Jurkat, Clone E6-1 (cell line): ENCODE measurements at regions not wholly inside any gene's neighbourhood (a gene's known extent, or its start where the extent isn't known, plus 50 kb on each side); places are given as distances from the start of the nearest gene placed in this dataset.
A peak's percentile ranks its signal among the peaks of the same experiment; 100 is the strongest.
"Not testable (repeated sequence)": the region's sequence is repeated elsewhere in the genome, so short reads cannot be mapped to it uniquely, and the experiment has no call there.

ENCODE experiments used
- DNase-seq: peaks from one replicate; pipeline ENCODE4 v3.0.0-alpha.2; 2011; ENCODE audit warnings: low read depth, low spot score
- H3K4me3 ChIP-seq: 2 replicates; pipeline ENCODE4 v1.5.1; 2011; ENCODE audit warnings: mild to moderate bottlenecking, low read length, control low read depth, moderate library complexity

DNA sequence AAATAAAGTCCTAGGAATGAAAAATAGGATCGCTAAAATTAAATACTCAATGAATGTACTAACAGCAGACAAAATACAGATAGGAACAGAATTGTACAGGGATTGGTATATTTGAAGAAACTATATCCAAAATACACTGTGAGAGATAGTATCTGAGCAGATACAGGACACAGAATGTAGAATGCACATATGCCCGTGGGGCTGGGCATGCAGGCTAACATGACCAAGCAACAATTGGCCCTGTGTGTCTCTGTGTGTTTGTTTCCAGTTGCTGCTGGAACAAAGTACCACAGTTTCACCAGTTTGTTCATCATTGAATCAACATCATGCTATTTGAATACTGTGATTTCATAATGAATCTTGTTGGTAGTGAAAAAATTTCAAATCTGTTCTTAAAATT lies 127.6 kb downstream of the PMAIP1 start:
- DNase-seq, result no peak
- no peak overlapping the region for H3K4me3 ChIP-seq

DNA sequence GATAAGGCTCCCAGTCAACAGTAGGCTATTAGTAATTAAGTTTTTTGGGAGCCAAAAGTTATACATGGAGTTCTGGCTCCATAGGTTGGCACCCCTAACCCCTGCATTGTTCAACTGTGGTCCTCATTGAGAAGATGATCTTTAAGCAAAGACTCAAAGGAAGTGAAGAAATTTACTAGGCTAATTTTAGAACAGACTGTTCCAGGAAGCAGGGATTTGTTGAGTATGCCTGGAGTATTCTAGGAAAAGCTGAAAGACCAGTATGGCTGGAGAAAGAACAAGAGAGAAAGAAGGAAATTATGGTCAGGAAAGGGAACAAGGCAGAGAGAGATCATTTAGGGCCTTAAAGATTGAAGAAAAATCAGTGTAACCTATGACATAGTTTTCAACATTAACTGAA lies 125.1 kb downstream of the PMAIP1 start:
- no peak for DNase-seq
- no peak overlapping the region for H3K4me3 ChIP-seq

DNA sequence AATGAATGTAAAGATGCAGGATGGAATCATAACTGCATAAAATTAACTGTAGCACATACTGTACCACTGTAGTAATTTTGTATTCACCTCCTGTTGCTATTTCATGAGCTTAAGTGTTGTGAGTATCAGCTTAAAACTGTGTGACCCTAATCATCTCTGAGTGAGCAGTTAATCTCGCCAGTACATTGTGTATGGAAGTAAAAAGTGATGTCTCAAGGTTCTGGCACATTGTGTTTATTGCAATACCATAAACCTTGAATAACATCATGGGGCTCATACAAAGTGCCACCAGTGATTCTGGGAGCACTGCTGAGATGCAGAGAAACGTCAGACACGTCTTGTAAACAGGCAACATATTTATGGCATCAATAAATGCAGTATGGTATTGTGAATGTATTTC lies 124.5 kb downstream of the PMAIP1 start:
- H3K4me3 ChIP-seq, result no peak overlapping the region
- DNase-seq, result no peak

DNA sequence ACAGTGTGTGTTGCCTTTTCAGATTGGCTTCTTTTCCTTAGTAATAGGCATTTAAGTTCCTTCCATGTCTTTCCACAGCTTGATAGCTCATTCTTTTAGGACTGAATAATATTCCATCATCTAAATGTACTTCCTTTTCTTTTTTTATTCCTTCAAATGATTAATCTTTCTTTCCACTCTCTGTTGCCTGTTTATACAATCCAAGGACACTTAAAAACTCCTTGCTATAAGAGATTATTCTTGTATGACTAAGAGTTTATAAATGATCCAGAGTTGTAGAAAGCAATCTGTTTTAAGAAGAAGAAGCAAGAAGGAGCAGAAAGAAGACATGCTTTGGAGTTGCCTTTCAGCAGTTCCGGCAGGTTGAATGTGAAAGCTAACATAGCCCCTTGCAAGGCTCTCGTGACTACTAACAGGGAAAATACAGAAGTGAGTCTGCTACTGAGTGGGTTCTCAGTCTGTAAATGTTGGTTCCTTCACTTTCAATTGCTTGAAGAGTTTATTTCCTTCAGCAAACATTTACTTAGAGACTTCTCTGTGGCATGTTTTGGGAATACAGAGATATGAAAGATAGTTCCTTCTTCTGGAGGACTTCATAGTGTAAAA lies 123.0 kb downstream of the PMAIP1 start:
- no peak overlapping the region for H3K4me3 ChIP-seq
- DNase-seq, result no peak

DNA sequence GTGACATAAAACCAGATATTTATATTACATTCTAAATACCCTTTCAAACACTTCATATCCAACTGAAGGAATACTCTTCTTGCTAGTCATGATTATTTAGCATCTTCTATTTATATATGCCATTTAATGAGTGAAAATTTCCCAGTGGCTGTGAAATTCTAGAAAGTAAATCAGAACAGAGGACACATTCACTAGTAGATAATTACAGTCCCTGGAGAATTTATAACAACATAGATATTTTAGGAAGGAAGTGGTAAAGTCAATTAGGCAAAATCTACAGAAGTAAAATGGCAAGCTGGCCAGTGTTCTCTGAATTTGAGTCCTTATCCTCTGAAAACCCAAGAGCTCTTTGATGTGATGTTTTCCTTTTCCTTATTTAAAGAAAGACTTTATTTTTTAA lies 121.8 kb downstream of the PMAIP1 start:
- no peak for DNase-seq
- no peak overlapping the region for H3K4me3 ChIP-seq

DNA sequence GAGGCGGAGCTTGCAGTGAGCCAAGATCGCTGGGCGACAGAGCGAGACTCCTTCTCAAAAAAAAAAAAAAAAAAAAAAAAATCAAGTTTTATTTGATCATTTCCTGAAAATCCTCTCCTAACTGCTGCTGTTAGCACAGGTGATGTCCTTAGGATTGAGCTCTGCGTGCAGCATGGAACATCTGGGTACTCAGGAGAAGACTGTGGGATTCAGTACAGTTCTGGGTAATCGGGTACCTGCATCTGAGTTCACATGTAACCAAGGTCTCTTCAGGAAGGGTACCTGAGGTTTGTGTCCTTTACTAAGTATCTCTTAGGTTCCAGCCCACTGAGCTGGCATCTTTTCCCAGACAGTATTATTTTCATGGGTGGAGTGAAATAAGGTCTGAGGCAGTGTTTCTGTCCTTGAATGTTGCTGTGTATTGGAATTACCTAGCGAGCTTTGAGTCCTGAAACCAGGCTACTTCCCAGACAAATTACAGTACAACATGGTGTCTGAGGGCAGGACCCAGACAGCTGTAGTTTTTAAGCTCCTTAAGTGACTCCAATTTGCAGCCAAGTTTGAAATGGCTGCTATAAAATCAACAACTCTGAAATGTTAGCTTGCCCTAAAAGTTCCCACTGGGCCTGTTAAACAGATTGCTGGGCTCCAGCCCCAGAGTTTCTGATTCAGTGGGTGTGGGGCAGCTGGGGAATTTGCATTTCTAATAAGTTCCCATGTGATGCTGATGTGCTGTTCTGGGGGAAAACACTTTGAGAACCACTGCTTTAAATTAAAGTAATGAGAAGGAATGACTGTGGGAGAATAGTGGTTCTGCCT lies 120.5 kb downstream of the PMAIP1 start:
- H3K4me3 ChIP-seq, result no peak overlapping the region
- DNase-seq, result no peak

DNA sequence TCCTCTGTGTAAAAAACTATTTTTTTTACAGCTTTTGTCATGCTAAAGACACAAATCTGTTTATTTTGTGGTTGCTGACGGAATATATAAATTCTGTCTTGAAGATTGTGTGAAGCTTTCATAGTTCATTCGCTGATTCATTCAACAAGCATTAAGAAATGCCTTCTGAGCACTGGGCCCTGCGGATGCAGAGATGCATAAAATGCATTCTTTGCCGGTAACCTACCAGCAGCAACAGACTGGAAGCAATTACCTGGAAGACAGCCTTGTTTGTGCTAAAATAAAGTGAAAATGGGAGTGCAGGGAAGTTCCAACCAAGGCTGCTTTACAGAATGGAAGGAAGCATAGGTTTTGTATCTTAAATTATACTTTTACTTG lies 119.7 kb downstream of the PMAIP1 start:
- DNase-seq, result no peak
- no peak overlapping the region for H3K4me3 ChIP-seq

DNA sequence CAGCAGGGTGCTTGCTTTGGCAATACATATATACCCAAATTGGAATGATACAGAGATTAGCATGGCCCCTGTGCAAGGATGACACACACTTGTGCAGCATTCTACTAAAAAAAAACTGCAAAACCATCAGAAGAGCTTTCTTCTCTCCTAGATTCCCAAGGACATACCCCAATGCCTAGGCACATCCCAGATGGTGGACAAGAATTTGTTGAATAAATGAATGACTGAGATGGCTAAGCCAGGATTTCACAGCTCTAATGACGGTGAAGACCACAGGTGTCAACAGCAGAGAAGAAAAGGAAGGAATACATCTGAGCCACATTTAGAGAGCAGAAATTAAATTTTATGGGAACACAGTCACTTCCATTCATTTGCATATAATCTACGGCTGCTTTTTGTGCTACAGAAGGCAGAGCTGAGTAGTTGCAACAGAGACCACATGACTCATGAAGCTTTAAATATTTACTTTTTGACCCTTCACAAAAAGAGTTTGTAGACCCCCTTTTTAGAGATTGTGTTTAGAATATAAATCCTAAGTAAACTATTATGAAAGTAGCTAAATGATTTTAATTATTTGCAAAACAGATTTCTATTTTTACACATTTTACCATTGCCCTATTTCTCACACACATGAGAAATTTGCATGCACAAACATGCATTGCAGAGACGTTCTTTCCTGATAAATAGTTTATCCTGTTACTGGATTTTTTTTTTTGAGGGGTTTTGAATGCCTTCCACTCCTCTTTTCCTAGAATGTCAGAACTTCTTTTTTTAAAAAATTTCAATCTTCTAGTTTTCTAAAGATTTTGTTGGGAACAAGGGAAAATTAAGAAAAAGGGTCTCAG lies 119.0 kb downstream of the PMAIP1 start:
- H3K4me3 ChIP-seq, result no peak overlapping the region
- no peak for DNase-seq

DNA sequence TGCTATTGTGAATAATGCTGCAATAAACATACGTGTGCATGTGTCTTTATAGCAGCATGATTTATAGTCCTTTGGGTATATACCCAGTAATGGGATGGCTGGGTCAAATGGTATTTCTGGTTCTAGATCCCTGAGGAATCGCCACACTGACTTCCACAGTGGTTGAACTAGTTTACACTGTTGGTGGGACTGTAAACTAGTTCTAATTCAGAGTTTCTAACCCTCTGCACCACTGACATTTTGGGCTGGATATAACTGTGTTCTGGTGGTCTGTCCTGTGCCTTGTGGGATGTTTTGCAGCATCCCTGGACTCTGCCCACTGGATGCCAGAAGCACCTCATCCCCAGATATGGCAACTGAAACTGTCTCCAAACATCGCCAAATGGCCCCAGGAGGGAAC lies 118.3 kb downstream of the PMAIP1 start:
- H3K4me3 ChIP-seq, DNase-seq: not testable (repeated sequence)

DNA sequence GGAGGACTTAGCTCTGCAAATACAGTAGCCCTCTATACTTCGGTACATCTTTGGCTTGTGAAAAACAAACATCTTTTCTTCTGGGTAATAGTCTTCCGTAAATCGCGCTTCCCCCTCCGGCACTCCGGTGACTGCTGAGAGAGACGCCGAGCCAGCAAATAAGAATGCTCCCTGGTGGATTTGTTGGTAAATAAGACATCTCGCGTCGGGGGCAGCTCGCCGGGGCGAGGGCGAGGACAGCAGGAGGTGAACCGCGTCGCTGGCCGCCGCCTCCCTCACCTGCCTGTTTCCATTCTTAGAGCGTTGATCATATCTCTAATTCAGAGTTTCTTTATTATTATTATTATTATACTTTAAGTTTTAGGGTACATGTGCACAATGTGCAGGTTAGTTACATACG lies 117.6 kb downstream of the PMAIP1 start:
- DNase-seq, result no peak
- no peak overlapping the region for H3K4me3 ChIP-seq

DNA sequence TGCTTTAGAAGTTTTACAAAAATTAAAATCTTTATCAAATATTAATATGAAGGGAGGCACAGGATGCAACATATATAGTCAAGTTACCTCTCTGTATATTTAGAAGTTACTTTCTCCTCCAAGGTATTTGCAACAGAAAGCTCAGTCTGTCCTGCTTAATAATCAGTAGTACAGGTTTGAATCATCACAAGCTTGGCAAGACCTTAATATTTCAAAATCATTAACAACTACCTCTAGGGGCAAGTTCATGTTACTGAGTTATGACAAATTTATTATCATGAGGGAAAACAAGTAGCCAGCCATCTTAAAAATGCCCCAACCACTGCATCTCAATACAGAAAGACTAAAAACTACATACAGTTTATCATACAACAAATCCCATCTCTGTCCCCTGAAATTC lies 116.0 kb downstream of the PMAIP1 start:
- DNase-seq, H3K4me3 ChIP-seq: not testable (repeated sequence)

DNA sequence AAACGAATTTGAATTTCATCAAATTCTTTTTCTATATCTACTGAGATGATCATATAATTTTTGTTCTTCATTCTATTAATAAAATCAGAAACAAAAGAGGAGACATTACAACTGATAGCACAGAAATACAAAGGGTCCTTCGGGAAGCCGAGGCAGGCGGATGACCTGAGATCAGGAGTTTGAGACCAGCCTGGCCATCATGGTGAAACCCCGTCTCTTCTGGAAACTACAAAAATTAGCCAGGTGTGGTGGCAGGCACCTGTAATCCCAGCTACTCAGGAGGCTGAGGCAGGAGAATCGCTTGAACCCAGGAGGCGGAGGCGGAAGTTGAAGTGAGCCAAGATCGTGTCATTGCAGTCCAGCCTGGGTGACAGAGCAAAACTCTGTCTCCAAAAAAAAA lies 113.4 kb downstream of the PMAIP1 start:
- not testable (repeated sequence) for H3K4me3 ChIP-seq, DNase-seq

DNA sequence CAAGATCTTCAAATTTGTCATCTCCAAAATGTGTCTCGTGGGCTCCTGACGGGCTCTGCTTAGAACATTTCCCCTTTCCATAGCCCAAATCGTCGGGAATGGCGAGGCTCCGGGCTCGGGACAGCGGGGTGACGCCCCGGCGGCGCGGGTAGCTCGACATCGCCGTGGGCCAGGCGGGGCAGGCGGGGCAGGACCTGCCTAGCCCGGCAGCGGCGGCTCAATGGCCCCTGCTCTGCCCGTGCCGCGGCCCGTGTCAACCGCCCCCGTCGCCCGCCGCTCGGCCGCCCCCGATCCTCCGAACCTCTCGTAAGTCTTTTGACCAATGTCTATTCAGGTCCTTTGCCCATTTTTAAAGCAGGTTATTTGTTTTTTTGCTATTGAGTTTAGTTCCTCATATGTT lies 111.2 kb downstream of the PMAIP1 start:
- DNase-seq, result no peak
- H3K4me3 ChIP-seq, result no peak overlapping the region

DNA sequence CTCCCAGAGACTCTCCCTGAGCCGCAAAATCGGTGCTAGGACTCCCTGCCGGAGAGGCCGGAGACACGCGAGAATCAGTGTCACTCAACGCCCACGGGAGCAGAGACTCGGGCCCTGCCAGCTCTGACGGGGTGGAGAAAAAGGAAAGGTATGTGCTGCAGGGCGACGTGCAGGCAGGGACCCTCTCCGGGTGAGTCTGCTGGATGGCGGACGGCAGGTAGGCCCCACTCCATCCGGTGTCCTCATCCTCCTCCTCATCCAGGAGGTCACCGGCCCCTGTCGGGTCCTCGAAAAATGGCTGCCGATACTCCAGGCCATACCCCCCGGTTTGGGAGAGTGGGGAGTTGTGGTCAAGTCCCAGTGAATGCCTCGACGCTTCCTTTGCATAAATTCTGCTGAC lies 110.7 kb downstream of the PMAIP1 start:
- no peak overlapping the region for H3K4me3 ChIP-seq
- no peak for DNase-seq

DNA sequence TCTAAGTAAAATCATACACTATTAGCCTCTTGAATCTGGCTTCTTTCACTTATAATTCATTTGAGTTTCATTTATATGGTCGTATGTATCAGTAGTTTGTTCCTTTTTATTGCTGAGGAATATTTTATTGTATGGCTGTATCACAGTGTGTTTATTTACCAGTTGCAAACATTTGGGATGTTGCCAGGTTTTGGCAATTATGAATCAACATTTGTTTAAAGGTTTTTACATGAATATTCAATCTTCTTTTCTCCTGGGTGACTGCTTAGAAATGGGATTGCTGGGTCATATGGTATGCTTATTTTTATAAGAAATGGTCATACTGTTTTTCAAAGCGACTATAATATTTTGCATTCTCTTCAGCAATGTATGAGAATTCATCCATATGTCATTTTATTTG lies 107.9 kb downstream of the PMAIP1 start:
- no peak for DNase-seq
- no peak overlapping the region for H3K4me3 ChIP-seq

DNA sequence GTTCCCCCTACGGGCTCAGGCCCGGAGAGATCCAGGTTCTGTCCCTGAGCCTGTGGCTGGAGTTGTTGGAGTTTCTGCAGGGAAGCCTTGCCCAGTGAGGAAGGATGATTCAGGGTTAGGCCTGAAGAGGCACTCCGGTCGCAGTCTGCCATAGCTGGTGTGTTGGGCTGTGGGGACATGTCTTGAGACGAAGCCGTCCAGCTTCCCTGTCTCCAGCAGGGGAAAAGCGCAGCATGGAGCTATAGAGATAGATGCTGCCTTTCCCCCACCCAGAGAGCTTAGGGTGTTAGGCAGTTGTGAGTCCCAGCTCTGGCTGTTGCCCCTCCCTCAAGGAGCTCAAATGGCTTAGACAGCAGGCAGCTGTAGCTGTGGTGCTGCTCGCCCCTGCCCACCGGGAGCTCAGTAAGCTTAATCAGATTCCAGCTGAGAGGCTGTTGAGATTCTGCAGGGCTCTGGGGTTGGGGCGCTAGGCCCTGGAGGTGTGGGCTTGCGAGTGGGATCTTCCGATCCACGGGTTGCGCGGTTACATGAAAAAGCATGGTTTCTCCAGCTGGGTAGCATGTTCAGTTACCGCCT lies 103.9 kb downstream of the PMAIP1 start:
- DNase-seq, result no peak
- H3K4me3 ChIP-seq, result no peak overlapping the region

DNA sequence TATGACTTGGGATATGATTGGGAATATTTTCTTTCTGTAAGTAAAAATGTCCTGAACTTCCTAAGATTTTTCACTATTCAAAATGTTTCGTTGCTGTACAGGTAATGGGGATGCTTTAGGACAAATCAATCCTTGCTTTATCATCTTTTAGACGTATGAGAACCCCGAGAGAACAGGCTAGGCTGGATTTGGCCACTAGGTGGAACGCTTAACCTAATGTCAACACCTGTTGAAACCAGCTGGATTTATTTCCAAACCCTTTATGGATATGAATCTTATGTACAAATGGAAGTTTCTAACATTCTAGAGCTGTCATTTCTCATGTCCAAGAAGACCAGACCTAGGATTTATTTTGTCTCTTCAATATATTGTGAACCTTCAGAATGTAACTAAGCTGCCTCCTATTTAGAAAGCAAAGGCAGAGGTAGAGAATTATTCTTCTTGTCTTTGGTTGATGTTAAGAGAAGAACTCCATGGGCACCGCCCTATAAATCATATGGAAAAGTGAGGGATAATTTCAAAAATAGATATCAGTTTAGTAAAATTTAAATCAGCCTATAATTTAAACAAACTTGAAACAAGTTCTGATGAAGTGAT lies 96.7 kb downstream of the PMAIP1 start:
- DNase-seq, result peak; percentile 30
- no peak overlapping the region for H3K4me3 ChIP-seq

DNA sequence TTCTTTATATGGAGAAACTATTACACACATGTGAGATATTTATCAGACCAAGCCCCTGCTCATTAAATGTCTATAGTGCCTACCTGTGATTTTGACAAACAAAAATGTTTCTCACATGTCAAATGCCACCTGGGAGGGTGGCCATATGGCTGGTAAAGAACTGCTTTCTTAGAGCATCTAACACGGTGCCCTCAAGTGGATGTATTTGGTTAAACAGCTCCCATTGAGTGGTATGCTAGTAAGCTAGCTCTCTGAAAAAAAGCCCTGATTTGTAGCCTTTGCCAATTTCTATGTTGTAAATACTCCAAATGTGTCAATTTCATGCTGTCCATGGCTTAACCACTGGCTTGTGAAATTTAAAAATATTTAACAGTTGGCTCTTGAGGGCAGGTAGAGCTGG lies 94.6 kb downstream of the PMAIP1 start:
- DNase-seq, result peak; percentile 11
- no peak overlapping the region for H3K4me3 ChIP-seq

DNA sequence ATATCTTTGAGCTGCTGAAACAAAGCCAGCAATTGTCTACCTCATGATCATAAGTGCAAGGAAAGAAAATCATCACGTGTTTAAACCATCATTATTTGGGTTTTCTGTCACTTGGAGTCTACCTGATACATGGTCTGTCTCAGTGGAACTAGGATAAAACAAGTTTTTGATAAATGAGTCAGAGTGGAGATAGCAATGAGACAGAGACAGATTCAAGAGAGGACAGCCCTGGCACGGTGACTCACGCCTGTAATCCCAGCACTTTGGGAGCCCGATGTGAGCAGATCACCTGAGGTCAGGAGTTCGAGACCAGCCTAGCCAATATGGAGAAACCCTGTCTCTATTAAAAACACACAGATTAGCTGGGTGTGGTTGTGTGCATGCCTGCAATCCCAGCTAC lies 93.8 kb downstream of the PMAIP1 start:
- no peak overlapping the region for H3K4me3 ChIP-seq
- DNase-seq, result no peak
